ENCODE measurements at regions not wholly inside any gene's neighbourhood (a gene's known extent, or its start where the extent isn't known, plus 50 kb on each side); places are given as distances from the start of the nearest gene placed in this dataset.
"Not testable (repeated sequence)": the region's sequence is repeated elsewhere in the genome, so short reads cannot be mapped to it uniquely, and the experiment has no call there.

DNA sequence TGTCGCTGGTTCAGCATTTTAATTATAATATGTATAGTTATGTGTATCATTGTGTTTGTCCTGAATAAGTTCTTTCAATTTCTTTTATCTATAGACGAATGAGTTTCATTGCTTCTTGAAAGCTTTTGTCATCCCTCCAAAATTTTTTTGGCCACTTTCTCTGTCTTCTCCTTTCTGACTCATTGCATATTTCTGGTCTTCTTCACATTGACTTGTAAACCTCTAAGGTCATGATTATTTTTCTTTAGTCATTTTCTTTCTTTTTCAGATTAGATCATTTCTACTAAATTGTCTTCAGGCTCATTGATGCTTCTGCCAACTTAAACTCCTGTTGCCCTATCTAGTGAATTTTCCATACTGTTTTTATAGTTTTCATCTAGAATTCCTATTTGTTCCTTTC is 555.1 kb downstream of the RPIA start:
- TF ChIP-seq, protein P1, sequence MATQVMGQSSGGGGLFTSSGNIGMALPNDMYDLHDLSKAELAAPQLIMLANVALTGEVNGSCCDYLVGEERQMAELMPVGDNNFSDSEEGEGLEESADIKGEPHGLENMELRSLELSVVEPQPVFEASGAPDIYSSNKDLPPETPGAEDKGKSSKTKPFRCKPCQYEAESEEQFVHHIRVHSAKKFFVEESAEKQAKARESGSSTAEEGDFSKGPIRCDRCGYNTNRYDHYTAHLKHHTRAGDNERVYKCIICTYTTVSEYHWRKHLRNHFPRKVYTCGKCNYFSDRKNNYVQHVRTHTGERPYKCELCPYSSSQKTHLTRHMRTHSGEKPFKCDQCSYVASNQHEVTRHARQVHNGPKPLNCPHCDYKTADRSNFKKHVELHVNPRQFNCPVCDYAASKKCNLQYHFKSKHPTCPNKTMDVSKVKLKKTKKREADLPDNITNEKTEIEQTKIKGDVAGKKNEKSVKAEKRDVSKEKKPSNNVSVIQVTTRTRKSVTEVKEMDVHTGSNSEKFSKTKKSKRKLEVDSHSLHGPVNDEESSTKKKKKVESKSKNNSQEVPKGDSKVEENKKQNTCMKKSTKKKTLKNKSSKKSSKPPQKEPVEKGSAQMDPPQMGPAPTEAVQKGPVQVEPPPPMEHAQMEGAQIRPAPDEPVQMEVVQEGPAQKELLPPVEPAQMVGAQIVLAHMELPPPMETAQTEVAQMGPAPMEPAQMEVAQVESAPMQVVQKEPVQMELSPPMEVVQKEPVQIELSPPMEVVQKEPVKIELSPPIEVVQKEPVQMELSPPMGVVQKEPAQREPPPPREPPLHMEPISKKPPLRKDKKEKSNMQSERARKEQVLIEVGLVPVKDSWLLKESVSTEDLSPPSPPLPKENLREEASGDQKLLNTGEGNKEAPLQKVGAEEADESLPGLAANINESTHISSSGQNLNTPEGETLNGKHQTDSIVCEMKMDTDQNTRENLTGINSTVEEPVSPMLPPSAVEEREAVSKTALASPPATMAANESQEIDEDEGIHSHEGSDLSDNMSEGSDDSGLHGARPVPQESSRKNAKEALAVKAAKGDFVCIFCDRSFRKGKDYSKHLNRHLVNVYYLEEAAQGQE (IDR thresholded peaks at IDR 0.05; ENCODE audit: unreplicated experiment): not testable (repeated sequence)
- TF ChIP-seq, protein P2, sequence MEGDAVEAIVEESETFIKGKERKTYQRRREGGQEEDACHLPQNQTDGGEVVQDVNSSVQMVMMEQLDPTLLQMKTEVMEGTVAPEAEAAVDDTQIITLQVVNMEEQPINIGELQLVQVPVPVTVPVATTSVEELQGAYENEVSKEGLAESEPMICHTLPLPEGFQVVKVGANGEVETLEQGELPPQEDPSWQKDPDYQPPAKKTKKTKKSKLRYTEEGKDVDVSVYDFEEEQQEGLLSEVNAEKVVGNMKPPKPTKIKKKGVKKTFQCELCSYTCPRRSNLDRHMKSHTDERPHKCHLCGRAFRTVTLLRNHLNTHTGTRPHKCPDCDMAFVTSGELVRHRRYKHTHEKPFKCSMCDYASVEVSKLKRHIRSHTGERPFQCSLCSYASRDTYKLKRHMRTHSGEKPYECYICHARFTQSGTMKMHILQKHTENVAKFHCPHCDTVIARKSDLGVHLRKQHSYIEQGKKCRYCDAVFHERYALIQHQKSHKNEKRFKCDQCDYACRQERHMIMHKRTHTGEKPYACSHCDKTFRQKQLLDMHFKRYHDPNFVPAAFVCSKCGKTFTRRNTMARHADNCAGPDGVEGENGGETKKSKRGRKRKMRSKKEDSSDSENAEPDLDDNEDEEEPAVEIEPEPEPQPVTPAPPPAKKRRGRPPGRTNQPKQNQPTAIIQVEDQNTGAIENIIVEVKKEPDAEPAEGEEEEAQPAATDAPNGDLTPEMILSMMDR (conservative IDR thresholded peaks at IDR 0.05; ENCODE audit: low read depth in 2 of 2): not testable (repeated sequence)
- TF ChIP-seq EZH2 (IDR thresholded peaks at IDR 0.05; ENCODE audit: low read depth, unreplicated experiment); CREB1 (CRISPR knock-in tag; IDR thresholded peaks at IDR 0.05; ENCODE audit: low read depth); JUNB (IDR thresholded peaks at IDR 0.05; ENCODE audit: unreplicated experiment); POLR2AphosphoS5 (IDR thresholded peaks at IDR 0.05; ENCODE audit: low read depth); ZNF331 (CRISPR knock-in tag; IDR thresholded peaks at IDR 0.05; ENCODE audit: low read depth); EZH2phosphoT487 (IDR thresholded peaks at IDR 0.05; ENCODE audit: unreplicated experiment); STAT1 (IDR thresholded peaks at IDR 0.05; ENCODE audit: unreplicated experiment); ZNF114 (CRISPR knock-in tag; IDR thresholded peaks at IDR 0.05); NANOG (IDR thresholded peaks at IDR 0.05; ENCODE audit: borderline replicate concordance): not testable (repeated sequence)
- TF ChIP-seq, protein P3, sequence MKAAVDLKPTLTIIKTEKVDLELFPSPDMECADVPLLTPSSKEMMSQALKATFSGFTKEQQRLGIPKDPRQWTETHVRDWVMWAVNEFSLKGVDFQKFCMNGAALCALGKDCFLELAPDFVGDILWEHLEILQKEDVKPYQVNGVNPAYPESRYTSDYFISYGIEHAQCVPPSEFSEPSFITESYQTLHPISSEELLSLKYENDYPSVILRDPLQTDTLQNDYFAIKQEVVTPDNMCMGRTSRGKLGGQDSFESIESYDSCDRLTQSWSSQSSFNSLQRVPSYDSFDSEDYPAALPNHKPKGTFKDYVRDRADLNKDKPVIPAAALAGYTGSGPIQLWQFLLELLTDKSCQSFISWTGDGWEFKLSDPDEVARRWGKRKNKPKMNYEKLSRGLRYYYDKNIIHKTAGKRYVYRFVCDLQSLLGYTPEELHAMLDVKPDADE (IDR thresholded peaks at IDR 0.05): not testable (repeated sequence)
- TF ChIP-seq, protein P4, sequence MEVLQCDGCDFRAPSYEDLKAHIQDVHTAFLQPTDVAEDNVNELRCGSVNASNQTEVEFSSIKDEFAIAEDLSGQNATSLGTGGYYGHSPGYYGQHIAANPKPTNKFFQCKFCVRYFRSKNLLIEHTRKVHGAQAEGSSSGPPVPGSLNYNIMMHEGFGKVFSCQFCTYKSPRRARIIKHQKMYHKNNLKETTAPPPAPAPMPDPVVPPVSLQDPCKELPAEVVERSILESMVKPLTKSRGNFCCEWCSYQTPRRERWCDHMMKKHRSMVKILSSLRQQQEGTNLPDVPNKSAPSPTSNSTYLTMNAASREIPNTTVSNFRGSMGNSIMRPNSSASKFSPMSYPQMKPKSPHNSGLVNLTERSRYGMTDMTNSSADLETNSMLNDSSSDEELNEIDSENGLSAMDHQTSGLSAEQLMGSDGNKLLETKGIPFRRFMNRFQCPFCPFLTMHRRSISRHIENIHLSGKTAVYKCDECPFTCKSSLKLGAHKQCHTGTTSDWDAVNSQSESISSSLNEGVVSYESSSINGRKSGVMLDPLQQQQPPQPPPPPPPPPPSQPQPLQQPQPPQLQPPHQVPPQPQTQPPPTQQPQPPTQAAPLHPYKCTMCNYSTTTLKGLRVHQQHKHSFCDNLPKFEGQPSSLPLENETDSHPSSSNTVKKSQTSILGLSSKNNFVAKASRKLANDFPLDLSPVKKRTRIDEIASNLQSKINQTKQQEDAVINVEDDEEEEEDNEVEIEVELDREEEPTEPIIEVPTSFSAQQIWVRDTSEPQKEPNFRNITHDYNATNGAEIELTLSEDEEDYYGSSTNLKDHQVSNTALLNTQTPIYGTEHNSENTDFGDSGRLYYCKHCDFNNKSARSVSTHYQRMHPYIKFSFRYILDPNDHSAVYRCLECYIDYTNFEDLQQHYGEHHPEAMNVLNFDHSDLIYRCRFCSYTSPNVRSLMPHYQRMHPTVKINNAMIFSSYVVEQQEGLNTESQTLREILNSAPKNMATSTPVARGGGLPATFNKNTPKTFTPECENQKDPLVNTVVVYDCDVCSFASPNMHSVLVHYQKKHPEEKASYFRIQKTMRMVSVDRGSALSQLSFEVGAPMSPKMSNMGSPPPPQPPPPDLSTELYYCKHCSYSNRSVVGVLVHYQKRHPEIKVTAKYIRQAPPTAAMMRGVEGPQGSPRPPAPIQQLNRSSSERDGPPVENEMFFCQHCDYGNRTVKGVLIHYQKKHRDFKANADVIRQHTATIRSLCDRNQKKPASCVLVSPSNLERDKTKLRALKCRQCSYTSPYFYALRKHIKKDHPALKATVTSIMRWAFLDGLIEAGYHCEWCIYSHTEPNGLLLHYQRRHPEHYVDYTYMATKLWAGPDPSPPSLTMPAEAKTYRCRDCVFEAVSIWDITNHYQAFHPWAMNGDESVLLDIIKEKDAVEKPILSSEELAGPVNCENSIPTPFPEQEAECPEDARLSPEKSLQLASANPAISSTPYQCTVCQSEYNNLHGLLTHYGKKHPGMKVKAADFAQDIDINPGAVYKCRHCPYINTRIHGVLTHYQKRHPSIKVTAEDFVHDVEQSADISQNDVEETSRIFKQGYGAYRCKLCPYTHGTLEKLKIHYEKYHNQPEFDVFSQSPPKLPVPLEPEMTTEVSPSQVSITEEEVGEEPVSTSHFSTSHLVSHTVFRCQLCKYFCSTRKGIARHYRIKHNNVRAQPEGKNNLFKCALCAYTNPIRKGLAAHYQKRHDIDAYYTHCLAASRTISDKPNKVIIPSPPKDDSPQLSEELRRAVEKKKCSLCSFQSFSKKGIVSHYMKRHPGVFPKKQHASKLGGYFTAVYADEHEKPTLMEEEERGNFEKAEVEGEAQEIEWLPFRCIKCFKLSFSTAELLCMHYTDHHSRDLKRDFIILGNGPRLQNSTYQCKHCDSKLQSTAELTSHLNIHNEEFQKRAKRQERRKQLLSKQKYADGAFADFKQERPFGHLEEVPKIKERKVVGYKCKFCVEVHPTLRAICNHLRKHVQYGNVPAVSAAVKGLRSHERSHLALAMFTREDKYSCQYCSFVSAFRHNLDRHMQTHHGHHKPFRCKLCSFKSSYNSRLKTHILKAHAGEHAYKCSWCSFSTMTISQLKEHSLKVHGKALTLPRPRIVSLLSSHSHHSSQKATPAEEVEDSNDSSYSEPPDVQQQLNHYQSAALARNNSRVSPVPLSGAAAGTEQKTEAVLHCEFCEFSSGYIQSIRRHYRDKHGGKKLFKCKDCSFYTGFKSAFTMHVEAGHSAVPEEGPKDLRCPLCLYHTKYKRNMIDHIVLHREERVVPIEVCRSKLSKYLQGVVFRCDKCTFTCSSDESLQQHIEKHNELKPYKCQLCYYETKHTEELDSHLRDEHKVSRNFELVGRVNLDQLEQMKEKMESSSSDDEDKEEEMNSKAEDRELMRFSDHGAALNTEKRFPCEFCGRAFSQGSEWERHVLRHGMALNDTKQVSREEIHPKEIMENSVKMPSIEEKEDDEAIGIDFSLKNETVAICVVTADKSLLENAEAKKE (CRISPR knock-in tag; IDR thresholded peaks at IDR 0.05): not testable (repeated sequence)
